GM15510 (cell line): ENCODE measurements at regions not wholly inside any gene's neighbourhood (a gene's known extent, or its start where the extent isn't known, plus 50 kb on each side); places are given as distances from the start of the nearest gene placed in this dataset.

Source experiments
- POLR2A ChIP-seq: IDR thresholded peaks from 3 replicates; pipeline ENCODE4 v1.6.1; 2011; ENCODE audit warnings: borderline replicate concordance; ENCODE audit not compliant: insufficient read length; ENCODE audit errors: extremely low read depth

GRCh38 chr2:193695367-193695766 lies 1500.6 kb upstream of the TMEFF2 start:
- no peak for TF ChIP-seq POLR2A

DNA sequence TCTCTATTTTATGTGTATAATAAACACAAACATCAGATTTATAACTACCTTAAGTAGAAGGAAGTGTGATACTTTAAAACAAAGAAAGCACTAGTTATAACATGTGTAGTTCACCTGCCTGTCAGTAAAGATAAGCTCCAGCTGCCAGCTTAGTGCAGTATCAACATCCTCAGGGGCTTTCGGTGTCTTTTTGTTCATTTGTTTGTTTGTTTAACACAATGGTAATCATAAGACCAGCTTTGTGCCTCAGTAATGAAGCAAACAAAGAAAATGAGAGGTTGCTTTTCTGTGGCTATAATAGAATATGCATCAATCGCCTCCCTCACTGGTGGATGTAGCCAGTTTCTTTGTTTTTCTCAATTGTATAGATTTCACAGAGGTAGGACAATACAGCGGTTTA lies 1499.0 kb upstream of the TMEFF2 start:
- TF ChIP-seq POLR2A, result no peak

DNA sequence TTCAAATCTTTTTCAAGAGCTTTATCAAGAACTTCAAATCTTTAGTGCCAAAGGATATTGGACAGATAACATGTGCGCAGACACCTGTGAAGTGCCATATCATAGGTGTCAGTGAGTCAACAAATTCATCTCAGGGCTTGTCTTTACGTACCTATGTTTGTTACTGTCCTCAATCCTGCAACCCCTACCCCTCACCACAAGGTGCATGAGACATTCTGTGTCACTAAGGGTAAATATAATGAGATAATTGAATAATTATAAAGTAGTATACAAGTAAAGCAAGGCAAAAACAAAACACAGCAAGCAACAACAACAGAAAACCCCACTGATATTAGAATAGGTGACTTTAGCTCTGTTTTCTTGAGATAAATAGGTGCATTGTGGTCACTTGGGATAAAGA lies 1495.8 kb upstream of the TMEFF2 start:
- TF ChIP-seq POLR2A, result no peak

DNA sequence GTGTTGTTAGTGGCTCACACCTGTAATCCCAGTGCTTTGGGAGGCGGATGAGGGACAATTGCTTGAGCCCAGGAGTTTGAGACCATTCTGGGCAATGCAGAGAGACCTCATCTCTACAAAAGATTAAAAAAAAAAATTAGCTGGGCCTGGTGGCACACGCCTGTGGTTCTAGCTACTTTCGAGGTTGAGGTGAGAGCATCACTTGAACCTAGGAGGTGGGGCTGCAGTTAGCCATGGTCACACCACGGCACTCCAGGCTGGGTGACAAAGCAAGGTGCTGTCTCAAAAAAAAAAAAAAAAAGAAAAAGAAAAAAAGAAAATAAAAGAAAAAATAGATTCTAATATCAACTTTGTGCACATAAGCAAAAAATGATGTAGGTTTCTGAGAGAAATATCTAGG lies 1492.5 kb upstream of the TMEFF2 start:
- TF ChIP-seq POLR2A, result no peak

DNA sequence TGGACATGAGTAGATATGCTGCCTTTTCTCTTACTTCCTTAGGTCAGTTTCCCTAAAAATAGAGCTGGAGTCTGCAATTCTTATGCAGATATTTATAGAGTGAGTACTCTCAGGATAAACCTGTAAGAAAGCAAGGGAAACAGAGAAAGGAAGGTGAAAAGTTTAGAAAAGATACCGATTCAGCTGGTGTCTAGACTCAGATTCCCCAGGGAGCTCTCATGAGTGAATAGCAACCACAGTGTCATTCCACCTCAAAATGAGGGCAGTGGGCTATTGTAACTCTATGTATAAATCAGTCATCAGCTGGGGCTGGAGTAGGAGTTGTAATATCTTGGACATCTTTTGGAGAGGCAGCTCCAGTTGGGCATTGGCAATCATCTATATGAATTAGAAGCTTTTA lies 1485.1 kb upstream of the TMEFF2 start:
- no peak for TF ChIP-seq POLR2A

- TF ChIP-seq POLR2A, result no peak
Observed at GRCh38 chr2:193670478-193670877, 1475.7 kb upstream of the TMEFF2 start.

- no peak for TF ChIP-seq POLR2A
Observed at GRCh38 chr2:193668557-193669323, 1474.0 kb upstream of the TMEFF2 start.

- TF ChIP-seq POLR2A, result no peak
Observed at GRCh38 chr2:193627927-193628272, 1433.2 kb upstream of the TMEFF2 start.

GRCh38 chr2:193627187-193627926 lies 1432.6 kb upstream of the TMEFF2 start:
- no peak for TF ChIP-seq POLR2A

GRCh38 chr2:193608451-193608850 lies 1413.7 kb upstream of the TMEFF2 start:
- no peak for TF ChIP-seq POLR2A

GRCh38 chr2:193590831-193591230 lies 1396.1 kb upstream of the TMEFF2 start:
- no peak for TF ChIP-seq POLR2A

DNA sequence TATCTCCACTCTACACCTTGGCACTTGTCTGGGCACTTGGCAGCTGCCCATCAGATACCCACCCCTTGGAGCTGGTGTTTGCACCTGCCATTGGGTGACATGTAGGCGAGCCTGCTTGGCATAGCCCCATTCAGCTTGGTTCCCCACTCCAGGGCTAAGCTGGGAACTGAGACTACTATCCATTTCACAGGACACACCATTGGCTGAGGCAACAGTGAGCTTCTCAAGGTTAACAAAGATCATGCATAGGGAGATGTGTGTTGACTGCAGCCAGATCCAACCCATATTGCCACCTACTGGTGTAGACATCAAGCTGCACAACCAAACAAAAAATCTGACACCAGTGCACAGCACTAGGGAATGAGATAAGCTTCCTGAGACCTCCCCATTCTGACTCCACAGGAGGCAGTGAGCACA lies 1389.8 kb upstream of the TMEFF2 start:
- TF ChIP-seq POLR2A, result no peak

- no peak for TF ChIP-seq POLR2A
Observed at GRCh38 chr2:193583638-193584400, 1389.1 kb upstream of the TMEFF2 start.

- no peak for TF ChIP-seq POLR2A
Observed at GRCh38 chr2:193581807-193582206, 1387.1 kb upstream of the TMEFF2 start.

DNA sequence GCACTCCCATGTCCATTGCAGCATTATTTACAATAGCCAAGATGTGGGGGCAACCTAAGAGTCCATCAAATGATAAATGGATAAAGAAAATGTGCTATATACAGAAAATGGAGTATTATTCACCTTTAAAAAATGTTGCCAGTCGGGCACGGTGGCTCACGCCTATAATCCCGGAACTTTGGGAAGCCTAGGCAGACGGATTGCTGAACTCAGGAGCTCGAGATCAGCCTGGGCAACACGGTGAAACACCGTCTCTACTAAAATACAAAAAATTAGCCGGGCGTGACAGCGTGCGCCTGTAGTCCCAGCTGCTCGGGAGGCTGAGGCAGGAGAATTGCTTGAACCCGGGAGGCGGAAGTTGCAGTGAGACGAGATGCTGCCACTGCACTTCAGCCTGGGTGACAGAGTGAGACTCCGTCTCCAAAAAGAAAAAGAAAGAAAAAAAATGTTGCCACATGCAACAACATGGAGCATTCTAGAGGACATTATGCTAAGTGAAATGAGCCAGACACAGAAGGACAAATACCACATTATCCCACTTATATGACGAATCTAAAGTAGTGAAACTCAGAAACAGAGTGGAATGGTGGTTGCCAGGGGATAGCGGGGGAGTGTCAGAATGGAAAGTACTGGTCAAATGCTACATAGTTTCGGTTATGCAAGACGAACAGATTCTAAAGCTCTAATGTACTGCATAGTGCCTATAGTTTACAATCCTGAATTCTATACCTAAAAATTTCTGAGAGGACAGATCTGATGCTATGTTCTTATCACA lies 1385.6 kb upstream of the TMEFF2 start:
- no peak for TF ChIP-seq POLR2A
